ENCODE measurements at regions not wholly inside any gene's neighbourhood (a gene's known extent, or its start where the extent isn't known, plus 50 kb on each side); places are given as distances from the start of the nearest gene placed in this dataset.

- H3K4me3 ChIP-seq (ENCODE audit: low read depth, low read length), result no peak overlapping the region
- no peak for DNase-seq (ENCODE audit: low read depth)
- no peak for TF ChIP-seq MAX (IDR thresholded peaks at IDR 0.05; ENCODE audit: low read depth, low read length)
- TF ChIP-seq POLR2A (IDR thresholded peaks at IDR 0.05; ENCODE audit: extremely low read depth, insufficient read length), result no peak
- TF ChIP-seq CTCF (IDR thresholded peaks at IDR 0.05; ENCODE audit: low read depth, low read length), result no peak
- TF ChIP-seq MYC (IDR thresholded peaks at IDR 0.05; ENCODE audit: low read depth, low read length), result no peak
Observed at GRCh38 chr13:68749796-68750195, 1357.8 kb upstream of the ATXN8OS start.

GRCh38 chr13:68748038-68748437 lies 1359.6 kb upstream of the ATXN8OS start:
- TF ChIP-seq CTCF (IDR thresholded peaks at IDR 0.05; ENCODE audit: low read depth, low read length) (no peak), POLR2A (IDR thresholded peaks at IDR 0.05; ENCODE audit: extremely low read depth, insufficient read length) (no peak), MYC (IDR thresholded peaks at IDR 0.05; ENCODE audit: low read depth, low read length) (no peak), MAX (IDR thresholded peaks at IDR 0.05; ENCODE audit: low read depth, low read length) (no peak)
- DNase-seq (ENCODE audit: low read depth), result no peak
- no peak overlapping the region for H3K4me3 ChIP-seq (ENCODE audit: low read depth, low read length)

GRCh38 chr13:68745502-68745901 lies 1362.1 kb upstream of the ATXN8OS start:
- H3K4me3 ChIP-seq (ENCODE audit: low read depth, low read length), result no peak overlapping the region
- no peak for DNase-seq (ENCODE audit: low read depth)
- no peak for TF ChIP-seq MYC (IDR thresholded peaks at IDR 0.05; ENCODE audit: low read depth, low read length)
- no peak for TF ChIP-seq POLR2A (IDR thresholded peaks at IDR 0.05; ENCODE audit: extremely low read depth, insufficient read length)
- no peak for TF ChIP-seq CTCF (IDR thresholded peaks at IDR 0.05; ENCODE audit: low read depth, low read length)
- TF ChIP-seq MAX (IDR thresholded peaks at IDR 0.05; ENCODE audit: low read depth, low read length), result no peak

- H3K4me3 ChIP-seq (ENCODE audit: low read depth, low read length), result no peak overlapping the region
- no peak for TF ChIP-seq MYC (IDR thresholded peaks at IDR 0.05; ENCODE audit: low read depth, low read length)
- no peak for TF ChIP-seq POLR2A (IDR thresholded peaks at IDR 0.05; ENCODE audit: extremely low read depth, insufficient read length)
- TF ChIP-seq CTCF (IDR thresholded peaks at IDR 0.05; ENCODE audit: low read depth, low read length), result no peak
- TF ChIP-seq MAX (IDR thresholded peaks at IDR 0.05; ENCODE audit: low read depth, low read length), result no peak
- DNase-seq (ENCODE audit: low read depth), result no peak
Observed at GRCh38 chr13:68736961-68737360, 1370.7 kb upstream of the ATXN8OS start.

GRCh38 chr13:68727798-68728197 lies 1379.8 kb upstream of the ATXN8OS start:
- no peak for DNase-seq (ENCODE audit: low read depth)

More at GRCh38 chr13:68727798-68728197, 1379.8 kb upstream of the ATXN8OS start:
- H3K4me3 ChIP-seq (ENCODE audit: low read depth, low read length), result no peak overlapping the region
- TF ChIP-seq MAX (IDR thresholded peaks at IDR 0.05; ENCODE audit: low read depth, low read length) (no peak), CTCF (IDR thresholded peaks at IDR 0.05; ENCODE audit: low read depth, low read length) (no peak), POLR2A (IDR thresholded peaks at IDR 0.05; ENCODE audit: extremely low read depth, insufficient read length) (no peak), MYC (IDR thresholded peaks at IDR 0.05; ENCODE audit: low read depth, low read length) (no peak)
